ENCODE measurements at regions not wholly inside any gene's neighbourhood (a gene's known extent, or its start where the extent isn't known, plus 50 kb on each side); places are given as distances from the start of the nearest gene placed in this dataset.

GRCh38 chr9:99488131-99489059 lies 266.3 kb downstream of the SEC61B start:
- DNase-seq = no peak
- BruUV-seq (replicated peaks) = no TSS peak
- no peak for TF ChIP-seq CTCF (IDR thresholded peaks at IDR 0.05; ENCODE audit: unreplicated experiment)
- H3K4me1 Mint-ChIP-seq (ENCODE audit: low read depth, unreplicated experiment) = no peaks in the 10 kb centered on the region
- no peak overlapping the region for H3K27ac Mint-ChIP-seq (ENCODE audit: unreplicated experiment)
- CTCF ChIA-PET = no interaction called here
- no peaks in the 10 kb centered on the region for H3K36me3 Mint-ChIP-seq (ENCODE audit: insufficient read depth, unreplicated experiment)
- intact Hi-C loops (cut with micrococcal nuclease; ENCODE audit: unreplicated experiment) = no loop called here
- H3K9me3 Mint-ChIP-seq (ENCODE audit: low read depth, unreplicated experiment) = no peaks in the 10 kb centered on the region
- H3K27me3 Mint-ChIP-seq (ENCODE audit: unreplicated experiment) = peaks cover 69% of the 10 kb centered on the region
- H3K4me3 Mint-ChIP-seq (ENCODE audit: low read depth, unreplicated experiment) = no peak overlapping the region

- CTCF ChIA-PET = no interaction called here
- TF ChIP-seq CTCF (IDR thresholded peaks at IDR 0.05; ENCODE audit: unreplicated experiment) = no peak
- Mint-ChIP-seq H3K4me3 (ENCODE audit: low read depth, unreplicated experiment) (no peak overlapping the region), H3K9me3 (ENCODE audit: low read depth, unreplicated experiment) (no peaks in the 10 kb centered on the region), H3K27me3 (ENCODE audit: unreplicated experiment) (peaks cover 66% of the 10 kb centered on the region), H3K27ac (ENCODE audit: unreplicated experiment) (no peak overlapping the region), H3K36me3 (ENCODE audit: insufficient read depth, unreplicated experiment) (no peaks in the 10 kb centered on the region), H3K4me1 (ENCODE audit: low read depth, unreplicated experiment) (no peaks in the 10 kb centered on the region)
- DNase-seq = no peak
- intact Hi-C loops (cut with micrococcal nuclease; ENCODE audit: unreplicated experiment) = no loop called here
- BruUV-seq (replicated peaks) = no TSS peak
Observed at GRCh38 chr9:99489060-99489413, 267.0 kb downstream of the SEC61B start.

GRCh38 chr9:99490729-99491128 lies 268.6 kb downstream of the SEC61B start:
- no peaks in the 10 kb centered on the region for H3K36me3 Mint-ChIP-seq (ENCODE audit: insufficient read depth, unreplicated experiment)
- peaks cover 55% of the 10 kb centered on the region for H3K27me3 Mint-ChIP-seq (ENCODE audit: unreplicated experiment)
- no peak overlapping the region for H3K27ac Mint-ChIP-seq (ENCODE audit: unreplicated experiment)
- H3K9me3 Mint-ChIP-seq (ENCODE audit: low read depth, unreplicated experiment) = no peaks in the 10 kb centered on the region
- intact Hi-C loops (cut with micrococcal nuclease; ENCODE audit: unreplicated experiment) = no loop called here
- TF ChIP-seq CTCF (IDR thresholded peaks at IDR 0.05; ENCODE audit: unreplicated experiment) = no peak
- no peak overlapping the region for H3K4me3 Mint-ChIP-seq (ENCODE audit: low read depth, unreplicated experiment)
- CTCF ChIA-PET = no interaction called here
- no peaks in the 10 kb centered on the region for H3K4me1 Mint-ChIP-seq (ENCODE audit: low read depth, unreplicated experiment)
- BruUV-seq (replicated peaks) = no TSS peak
- DNase-seq = no peak

GRCh38 chr9:99491408-99492158 lies 269.5 kb downstream of the SEC61B start:
- Mint-ChIP-seq H3K27me3 (ENCODE audit: unreplicated experiment) (peaks cover 46% of the 10 kb centered on the region), H3K36me3 (ENCODE audit: insufficient read depth, unreplicated experiment) (no peaks in the 10 kb centered on the region), H3K4me1 (ENCODE audit: low read depth, unreplicated experiment) (no peaks in the 10 kb centered on the region), H3K9me3 (ENCODE audit: low read depth, unreplicated experiment) (no peaks in the 10 kb centered on the region), H3K4me3 (ENCODE audit: low read depth, unreplicated experiment) (no peak overlapping the region), H3K27ac (ENCODE audit: unreplicated experiment) (no peak overlapping the region)
- no peak for TF ChIP-seq CTCF (IDR thresholded peaks at IDR 0.05; ENCODE audit: unreplicated experiment)
- intact Hi-C loops (cut with micrococcal nuclease; ENCODE audit: unreplicated experiment) = no loop called here
- CTCF ChIA-PET = no interaction called here
- BruUV-seq (replicated peaks) = no TSS peak
- no peak for DNase-seq
